ENCODE measurements at regions not wholly inside any gene's neighbourhood (a gene's known extent, or its start where the extent isn't known, plus 50 kb on each side); places are given as distances from the start of the nearest gene placed in this dataset.

GRCh38 chr14:100432652-100433427, 109.7 kb downstream of the SLC25A47 start:
- H2AFZ ChIP-seq (ENCODE audit: low read depth, low read length) = no peak overlapping the region
- H3K9ac ChIP-seq (ENCODE audit: low read length) = no peak overlapping the region
- no peak overlapping the region for H3K4me3 Mint-ChIP-seq (ENCODE audit: unreplicated experiment)
- FAIRE-seq (no peak), DNase-seq (ENCODE audit: low read depth) (no peak)
- H3K9me3 Mint-ChIP-seq (ENCODE audit: unreplicated experiment) = no peaks in the 10 kb centered on the region
- no peak overlapping the region for H3K27ac Mint-ChIP-seq (ENCODE audit: unreplicated experiment)
- no peak overlapping the region for H3K4me3 ChIP-seq (ENCODE audit: insufficient read depth, low read depth, low read length)
- H3K36me3 ChIP-seq (ENCODE audit: insufficient read depth, low read length) = no peaks in the 10 kb centered on the region
- peaks cover 5% of the 10 kb centered on the region for H3K36me3 Mint-ChIP-seq (ENCODE audit: low read depth, unreplicated experiment)
- no peaks in the 10 kb centered on the region for H3K9me3 ChIP-seq (ENCODE audit: insufficient read depth, low read depth, low read length)
- H3K79me2 ChIP-seq (ENCODE audit: insufficient read depth, low read length) = peaks cover 4% of the 10 kb centered on the region
- peaks cover 17% of the 10 kb centered on the region for H4K20me1 ChIP-seq (ENCODE audit: insufficient read depth, low read length)
- H3K4me2 ChIP-seq (ENCODE audit: low read length) = no peak overlapping the region
- peaks cover 15% of the 10 kb centered on the region for H3K4me1 Mint-ChIP-seq (ENCODE audit: low read depth, unreplicated experiment)
- TF ChIP-seq EZH2 (IDR thresholded peaks at IDR 0.05; ENCODE audit: insufficient read depth, low read length) = no peak
- H3K27me3 ChIP-seq (ENCODE audit: insufficient read depth, low read length) = no peaks in the 10 kb centered on the region
- H3K27me3 Mint-ChIP-seq (ENCODE audit: low read depth, unreplicated experiment) = no peaks in the 10 kb centered on the region
- no peak overlapping the region for H3K27ac ChIP-seq (ENCODE audit: low read depth, low read length)
- peaks cover 10% of the 10 kb centered on the region for H3K4me1 ChIP-seq (ENCODE audit: insufficient read depth, low read length)

GRCh38 chr14:100433428-100433814, 110.3 kb downstream of the SLC25A47 start:
- FAIRE-seq = no peak
- Histone ChIP-seq H3K36me3 (ENCODE audit: insufficient read depth, low read length) (no peaks in the 10 kb centered on the region), H3K9me3 (ENCODE audit: insufficient read depth, low read depth, low read length) (no peaks in the 10 kb centered on the region), H3K4me1 (ENCODE audit: insufficient read depth, low read length) (peaks cover 11% of the 10 kb centered on the region), H2AFZ (ENCODE audit: low read depth, low read length) (no peak overlapping the region), H3K79me2 (ENCODE audit: insufficient read depth, low read length) (peaks cover 4% of the 10 kb centered on the region), H3K27ac (ENCODE audit: low read depth, low read length) (no peak overlapping the region), H3K4me2 (ENCODE audit: low read length) (no peak overlapping the region), H3K27me3 (ENCODE audit: insufficient read depth, low read length) (no peaks in the 10 kb centered on the region), H4K20me1 (ENCODE audit: insufficient read depth, low read length) (peaks cover 19% of the 10 kb centered on the region), H3K9ac (ENCODE audit: low read length) (no peak overlapping the region), H3K4me3 (ENCODE audit: insufficient read depth, low read depth, low read length) (no peak overlapping the region)
- no peaks in the 10 kb centered on the region for H3K9me3 Mint-ChIP-seq (ENCODE audit: unreplicated experiment)
- peaks cover 14% of the 10 kb centered on the region for H3K4me1 Mint-ChIP-seq (ENCODE audit: low read depth, unreplicated experiment)
- no peak overlapping the region for H3K27ac Mint-ChIP-seq (ENCODE audit: unreplicated experiment)
- TF ChIP-seq EZH2 (IDR thresholded peaks at IDR 0.05; ENCODE audit: insufficient read depth, low read length) = no peak
- TF ChIP-seq, protein P1, sequence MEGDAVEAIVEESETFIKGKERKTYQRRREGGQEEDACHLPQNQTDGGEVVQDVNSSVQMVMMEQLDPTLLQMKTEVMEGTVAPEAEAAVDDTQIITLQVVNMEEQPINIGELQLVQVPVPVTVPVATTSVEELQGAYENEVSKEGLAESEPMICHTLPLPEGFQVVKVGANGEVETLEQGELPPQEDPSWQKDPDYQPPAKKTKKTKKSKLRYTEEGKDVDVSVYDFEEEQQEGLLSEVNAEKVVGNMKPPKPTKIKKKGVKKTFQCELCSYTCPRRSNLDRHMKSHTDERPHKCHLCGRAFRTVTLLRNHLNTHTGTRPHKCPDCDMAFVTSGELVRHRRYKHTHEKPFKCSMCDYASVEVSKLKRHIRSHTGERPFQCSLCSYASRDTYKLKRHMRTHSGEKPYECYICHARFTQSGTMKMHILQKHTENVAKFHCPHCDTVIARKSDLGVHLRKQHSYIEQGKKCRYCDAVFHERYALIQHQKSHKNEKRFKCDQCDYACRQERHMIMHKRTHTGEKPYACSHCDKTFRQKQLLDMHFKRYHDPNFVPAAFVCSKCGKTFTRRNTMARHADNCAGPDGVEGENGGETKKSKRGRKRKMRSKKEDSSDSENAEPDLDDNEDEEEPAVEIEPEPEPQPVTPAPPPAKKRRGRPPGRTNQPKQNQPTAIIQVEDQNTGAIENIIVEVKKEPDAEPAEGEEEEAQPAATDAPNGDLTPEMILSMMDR (IDR thresholded peaks at IDR 0.05; ENCODE audit: insufficient read depth, low read depth, low read length) = no peak
- no peak for DNase-seq (ENCODE audit: low read depth)
- peaks cover 5% of the 10 kb centered on the region for H3K36me3 Mint-ChIP-seq (ENCODE audit: low read depth, unreplicated experiment)
- H3K27me3 Mint-ChIP-seq (ENCODE audit: low read depth, unreplicated experiment) = no peaks in the 10 kb centered on the region
- no peak overlapping the region for H3K4me3 Mint-ChIP-seq (ENCODE audit: unreplicated experiment)

GRCh38 chr14:100434033-100434601, 111.0 kb downstream of the SLC25A47 start:
- H3K4me1 Mint-ChIP-seq (ENCODE audit: low read depth, unreplicated experiment) = peaks cover 9% of the 10 kb centered on the region
- H3K4me3 Mint-ChIP-seq (ENCODE audit: unreplicated experiment) = no peak overlapping the region
- H3K9ac ChIP-seq (ENCODE audit: low read length) = no peak overlapping the region
- peaks cover 24% of the 10 kb centered on the region for H4K20me1 ChIP-seq (ENCODE audit: insufficient read depth, low read length)
- DNase-seq (ENCODE audit: low read depth) (no peak), FAIRE-seq (no peak)
- H3K36me3 ChIP-seq (ENCODE audit: insufficient read depth, low read length) = no peaks in the 10 kb centered on the region
- peaks cover 16% of the 10 kb centered on the region for H3K4me1 ChIP-seq (ENCODE audit: insufficient read depth, low read length)
- H3K27ac Mint-ChIP-seq (ENCODE audit: unreplicated experiment) = no peak overlapping the region
- H3K27me3 ChIP-seq (ENCODE audit: insufficient read depth, low read length) = no peaks in the 10 kb centered on the region
- H3K4me3 ChIP-seq (ENCODE audit: insufficient read depth, low read depth, low read length) = no peak overlapping the region
- no peak overlapping the region for H3K4me2 ChIP-seq (ENCODE audit: low read length)
- H3K36me3 Mint-ChIP-seq (ENCODE audit: low read depth, unreplicated experiment) = peaks cover 3% of the 10 kb centered on the region
- TF ChIP-seq, protein P1 (IDR thresholded peaks at IDR 0.05; ENCODE audit: insufficient read depth, low read depth, low read length) = no peak
- no peak for TF ChIP-seq EZH2 (IDR thresholded peaks at IDR 0.05; ENCODE audit: insufficient read depth, low read length)
- H3K9me3 ChIP-seq (ENCODE audit: insufficient read depth, low read depth, low read length) = no peaks in the 10 kb centered on the region
- no peaks in the 10 kb centered on the region for H3K27me3 Mint-ChIP-seq (ENCODE audit: low read depth, unreplicated experiment)
- H3K27ac ChIP-seq (ENCODE audit: low read depth, low read length) = no peak overlapping the region
- peaks cover 6% of the 10 kb centered on the region for H3K79me2 ChIP-seq (ENCODE audit: insufficient read depth, low read length)
- H3K9me3 Mint-ChIP-seq (ENCODE audit: unreplicated experiment) = no peaks in the 10 kb centered on the region
- H2AFZ ChIP-seq (ENCODE audit: low read depth, low read length) = no peak overlapping the region
